GM13976 (cell line): ENCODE measurements at regions not wholly inside any gene's neighbourhood (a gene's known extent, or its start where the extent isn't known, plus 50 kb on each side); places are given as distances from the start of the nearest gene placed in this dataset.

Experiments
- DNase-seq: peaks from one replicate; pipeline ENCODE4 v3.0.0; 2012; ENCODE audit warnings: low spot score
- in situ Hi-C: fragments of 300-500 bp; cut with MboI; formaldehyde crosslinking; loops from one replicate; pipeline ENCODE4 v1.12.0; 2022; ENCODE audit warnings: low sequenced_read_pairs, mixed read lengths, inconsistent platforms; ENCODE audit not compliant: unreplicated experiment
- TF ChIP-seq, protein P1 (sequence below): IDR thresholded peaks from 2 replicates; pipeline ENCODE4 v1.5.1; 2012; ENCODE audit warnings: borderline replicate concordance, mild to moderate bottlenecking; ENCODE audit not compliant: insufficient read depth; ENCODE audit errors: extremely low read depth, missing control alignments, control extremely low read depth

DNA sequence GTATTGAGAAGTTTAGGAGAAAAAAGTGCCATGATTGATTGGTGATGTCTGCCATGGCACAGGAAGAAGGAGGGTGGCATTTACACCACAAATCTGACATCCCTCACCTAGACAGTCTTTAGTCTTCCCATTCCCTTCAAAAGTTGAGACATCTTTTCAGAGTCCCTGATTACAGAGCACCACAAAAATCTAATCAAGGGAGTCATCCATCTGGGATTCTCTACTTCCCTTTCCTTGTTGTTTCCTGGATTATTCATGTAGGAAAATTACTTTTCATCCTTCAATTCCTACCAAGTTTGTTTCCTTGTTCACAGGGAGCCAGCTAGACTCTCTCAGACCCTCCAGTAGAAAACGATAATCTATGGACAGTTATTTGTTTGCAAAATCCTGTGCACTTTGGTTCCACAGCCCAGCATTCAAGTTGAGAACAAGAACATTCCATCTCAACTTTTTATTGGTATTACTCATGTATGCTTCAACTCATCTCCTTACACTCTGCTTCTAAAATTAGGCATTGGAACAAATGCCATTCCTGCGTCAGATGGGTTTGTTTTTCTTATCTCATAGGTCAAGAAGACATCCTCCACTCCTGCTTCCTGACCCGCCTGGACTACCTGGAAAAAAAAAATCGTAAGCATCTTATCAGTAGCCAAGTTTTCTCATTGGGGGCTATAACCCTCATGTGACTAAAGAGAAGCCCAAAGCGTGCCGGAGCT, 259.9 kb downstream of the FOXO1 start:
- DNase-seq: no peak
- in situ Hi-C loops: no loop called here
- TF ChIP-seq, protein P1, sequence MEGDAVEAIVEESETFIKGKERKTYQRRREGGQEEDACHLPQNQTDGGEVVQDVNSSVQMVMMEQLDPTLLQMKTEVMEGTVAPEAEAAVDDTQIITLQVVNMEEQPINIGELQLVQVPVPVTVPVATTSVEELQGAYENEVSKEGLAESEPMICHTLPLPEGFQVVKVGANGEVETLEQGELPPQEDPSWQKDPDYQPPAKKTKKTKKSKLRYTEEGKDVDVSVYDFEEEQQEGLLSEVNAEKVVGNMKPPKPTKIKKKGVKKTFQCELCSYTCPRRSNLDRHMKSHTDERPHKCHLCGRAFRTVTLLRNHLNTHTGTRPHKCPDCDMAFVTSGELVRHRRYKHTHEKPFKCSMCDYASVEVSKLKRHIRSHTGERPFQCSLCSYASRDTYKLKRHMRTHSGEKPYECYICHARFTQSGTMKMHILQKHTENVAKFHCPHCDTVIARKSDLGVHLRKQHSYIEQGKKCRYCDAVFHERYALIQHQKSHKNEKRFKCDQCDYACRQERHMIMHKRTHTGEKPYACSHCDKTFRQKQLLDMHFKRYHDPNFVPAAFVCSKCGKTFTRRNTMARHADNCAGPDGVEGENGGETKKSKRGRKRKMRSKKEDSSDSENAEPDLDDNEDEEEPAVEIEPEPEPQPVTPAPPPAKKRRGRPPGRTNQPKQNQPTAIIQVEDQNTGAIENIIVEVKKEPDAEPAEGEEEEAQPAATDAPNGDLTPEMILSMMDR: no peak

DNA sequence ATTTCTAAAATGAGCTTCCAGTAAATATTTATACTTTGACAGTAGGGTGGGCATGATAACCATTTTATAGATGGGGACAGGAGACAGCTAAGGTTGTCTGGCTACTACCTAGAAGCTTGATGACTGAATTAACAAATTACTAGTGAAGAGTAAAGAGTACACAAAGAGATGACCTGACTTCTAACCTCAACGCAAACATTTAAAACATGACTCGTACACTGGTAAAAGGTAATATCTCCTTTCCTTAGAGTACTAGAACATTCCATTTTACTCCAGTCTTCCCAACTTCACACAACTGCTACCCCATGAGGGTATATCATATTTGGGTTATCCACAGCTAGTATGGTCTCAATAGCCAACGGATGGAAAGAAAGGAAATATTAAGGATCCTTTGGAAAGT, 258.9 kb downstream of the FOXO1 start:
- TF ChIP-seq, protein P1: no peak
- DNase-seq: no peak

DNA sequence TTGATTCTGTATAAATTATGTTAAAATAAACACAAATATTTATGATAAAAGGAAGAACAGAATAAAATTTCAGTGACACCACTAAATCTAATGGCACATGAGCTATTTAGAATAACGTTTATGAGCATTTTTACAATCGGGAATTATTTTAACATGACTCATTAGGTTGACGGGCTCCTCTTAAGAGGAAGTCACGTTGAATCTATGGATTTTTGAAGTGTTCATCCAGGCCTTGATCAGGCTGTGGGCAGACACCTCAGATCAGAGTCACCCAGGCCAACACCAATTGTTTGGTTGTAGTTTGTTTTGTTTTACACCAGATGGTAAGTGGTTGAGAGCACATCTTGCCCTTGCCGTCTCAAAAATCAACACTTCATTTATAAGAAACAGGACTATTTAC, 257.8 kb downstream of the FOXO1 start:
- TF ChIP-seq, protein P1: no peak
- DNase-seq: no peak
- in situ Hi-C loops: no loop called here

More for the DNA sequence above, 258.9 kb downstream of the FOXO1 start:
- in situ Hi-C loops: no loop called here

DNA sequence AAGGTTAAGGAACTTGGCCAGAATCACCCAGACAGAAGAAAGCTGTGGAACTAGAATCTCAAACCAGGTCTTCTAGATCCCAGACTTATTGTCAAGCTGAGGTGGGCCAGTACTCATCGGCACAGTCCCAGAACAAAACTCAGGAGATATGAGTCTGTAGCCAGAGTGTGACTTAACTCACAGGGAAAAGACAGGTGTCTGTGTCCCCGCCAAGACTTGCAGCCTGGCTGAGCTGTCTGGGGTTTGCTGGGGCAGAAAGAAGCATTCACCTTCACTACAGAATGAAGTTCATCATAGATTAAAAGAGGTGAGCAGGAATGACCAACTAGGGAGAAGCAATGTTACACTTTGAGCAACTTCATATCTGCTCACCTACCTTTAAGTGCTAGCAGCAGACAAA, 257.2 kb downstream of the FOXO1 start:
- no peak for DNase-seq
- in situ Hi-C loops: no loop called here
- TF ChIP-seq, protein P1: no peak

DNA sequence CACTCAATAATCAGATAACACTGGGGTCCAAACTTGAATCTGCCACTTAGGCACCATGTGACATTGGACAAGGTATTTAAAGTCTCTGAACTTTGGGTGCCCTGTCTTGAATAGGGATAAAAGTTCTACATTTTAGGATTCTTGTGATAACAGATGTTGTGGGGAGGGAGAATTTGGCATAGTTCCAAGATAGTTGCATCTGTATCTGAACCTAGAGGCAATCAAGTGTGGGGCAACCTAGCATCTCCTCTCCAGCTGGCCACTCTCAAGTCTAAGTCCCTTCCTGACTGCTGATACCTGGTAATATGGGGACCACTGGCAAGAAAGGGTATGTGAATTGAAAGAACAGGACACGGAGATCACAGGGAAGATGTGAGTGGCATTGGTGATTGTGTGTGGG, 256.1 kb downstream of the FOXO1 start:
- in situ Hi-C loops: no loop called here
- TF ChIP-seq, protein P1: no peak
- no peak for DNase-seq

DNA sequence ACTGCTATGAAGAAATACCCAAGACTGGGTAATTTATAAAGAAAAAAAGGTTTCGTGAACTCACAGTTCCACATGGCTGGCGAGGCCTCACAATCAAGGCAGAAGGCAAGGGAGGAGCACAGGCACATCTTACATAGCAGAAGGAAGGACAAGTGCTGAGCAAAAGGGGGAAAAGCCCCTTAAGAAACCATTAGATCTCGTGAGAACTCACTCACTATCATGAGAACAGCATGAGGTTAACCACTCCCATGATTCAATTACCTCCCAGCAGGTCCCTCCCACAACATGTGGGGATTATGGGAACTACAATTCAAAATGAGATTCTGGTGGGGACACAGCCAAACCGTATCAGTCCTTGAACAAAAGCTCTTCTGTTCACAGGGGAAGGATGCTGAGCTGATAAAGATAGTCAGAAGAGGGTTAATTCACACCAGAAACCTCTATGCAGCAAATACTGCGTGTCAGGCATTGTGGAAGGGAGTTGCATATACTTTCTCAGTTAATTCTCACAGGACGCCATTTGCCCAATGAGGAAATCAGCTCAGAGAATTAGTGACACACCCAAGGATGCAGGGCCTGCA, 246.2 kb downstream of the FOXO1 start:
- TF ChIP-seq, protein P1: no peak
- DNase-seq: no peak
- in situ Hi-C loops: no loop called here
